GM12872 (cell line): ENCODE measurements at regions not wholly inside any gene's neighbourhood (a gene's known extent, or its start where the extent isn't known, plus 50 kb on each side); places are given as distances from the start of the nearest gene placed in this dataset.

Experiments used
- TF ChIP-seq, protein P1 (sequence below): IDR thresholded peaks from 3 replicates; pipeline ENCODE4 v1.5.1; 2011; ENCODE audit warnings: low read depth, mild to moderate bottlenecking, low read length, moderate library complexity; ENCODE audit not compliant: insufficient read depth

DNA sequence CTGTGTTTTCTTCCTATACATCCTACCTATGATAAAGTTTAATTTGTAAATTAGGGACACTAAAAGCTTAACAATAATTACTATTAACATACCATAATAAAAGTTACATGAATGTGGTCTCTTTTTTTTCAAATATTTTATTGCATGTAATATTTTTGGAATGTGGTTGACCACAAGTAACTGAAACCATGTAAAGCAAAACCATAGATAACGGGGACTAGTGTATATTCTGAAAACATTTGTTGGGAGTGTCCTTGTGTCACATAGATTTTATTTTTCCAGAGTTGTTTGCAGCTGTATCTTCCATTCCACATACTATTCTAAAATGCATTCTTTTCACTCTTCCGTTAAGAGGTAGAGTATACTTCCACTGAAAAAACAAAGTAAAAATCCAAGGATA, 200.4 kb downstream of the KIF18A start:
- TF ChIP-seq, protein P1, sequence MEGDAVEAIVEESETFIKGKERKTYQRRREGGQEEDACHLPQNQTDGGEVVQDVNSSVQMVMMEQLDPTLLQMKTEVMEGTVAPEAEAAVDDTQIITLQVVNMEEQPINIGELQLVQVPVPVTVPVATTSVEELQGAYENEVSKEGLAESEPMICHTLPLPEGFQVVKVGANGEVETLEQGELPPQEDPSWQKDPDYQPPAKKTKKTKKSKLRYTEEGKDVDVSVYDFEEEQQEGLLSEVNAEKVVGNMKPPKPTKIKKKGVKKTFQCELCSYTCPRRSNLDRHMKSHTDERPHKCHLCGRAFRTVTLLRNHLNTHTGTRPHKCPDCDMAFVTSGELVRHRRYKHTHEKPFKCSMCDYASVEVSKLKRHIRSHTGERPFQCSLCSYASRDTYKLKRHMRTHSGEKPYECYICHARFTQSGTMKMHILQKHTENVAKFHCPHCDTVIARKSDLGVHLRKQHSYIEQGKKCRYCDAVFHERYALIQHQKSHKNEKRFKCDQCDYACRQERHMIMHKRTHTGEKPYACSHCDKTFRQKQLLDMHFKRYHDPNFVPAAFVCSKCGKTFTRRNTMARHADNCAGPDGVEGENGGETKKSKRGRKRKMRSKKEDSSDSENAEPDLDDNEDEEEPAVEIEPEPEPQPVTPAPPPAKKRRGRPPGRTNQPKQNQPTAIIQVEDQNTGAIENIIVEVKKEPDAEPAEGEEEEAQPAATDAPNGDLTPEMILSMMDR, result no peak

- TF ChIP-seq, protein P1, result no peak
These were observed 200.9 kb downstream of the KIF18A start for GRCh38 chr11:27907091-27907490.

DNA sequence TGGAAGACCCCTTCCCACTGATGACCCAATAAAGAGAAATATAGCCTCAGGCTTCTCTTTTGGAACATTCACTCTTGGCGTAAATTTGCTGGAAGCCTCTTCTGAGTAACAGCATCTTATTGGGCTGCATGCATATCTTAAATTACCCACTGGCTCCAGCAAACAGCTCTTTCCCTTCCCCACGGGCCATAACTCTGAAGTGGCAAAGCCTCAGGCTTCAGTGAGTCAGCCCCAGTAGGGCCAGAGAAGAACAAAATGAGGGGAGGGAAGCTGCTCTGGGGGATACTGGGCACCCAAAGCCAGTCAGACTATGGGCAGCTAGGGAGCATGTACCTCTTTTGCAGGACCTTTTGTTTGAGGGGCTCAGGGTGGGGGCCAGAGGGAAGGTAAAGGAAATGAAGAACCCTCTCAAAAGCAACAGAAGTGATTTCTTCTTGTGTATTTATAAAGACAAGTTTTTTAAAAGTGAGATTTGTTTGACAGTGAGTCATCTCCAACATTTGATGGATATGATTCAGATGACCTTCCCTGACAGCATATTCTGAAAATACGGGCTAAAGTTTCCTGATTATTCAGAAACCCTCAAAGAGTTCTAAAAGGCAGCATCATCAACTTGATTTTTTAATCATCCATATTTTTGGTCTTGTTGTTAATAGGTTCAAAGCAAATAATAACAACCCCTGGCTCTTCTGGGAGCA, 203.4 kb downstream of the KIF18A start:
- TF ChIP-seq, protein P1, result no peak

- TF ChIP-seq, protein P1, result no peak
These were observed 202.8 kb upstream of the BDNF start for GRCh38 chr11:27902981-27903624.

- TF ChIP-seq, protein P1, result no peak
These were observed 197.9 kb upstream of the BDNF start for GRCh38 chr11:27898166-27898565.

- TF ChIP-seq, protein P1, result no peak
These were observed 195.8 kb upstream of the BDNF start for GRCh38 chr11:27896096-27896495.

- TF ChIP-seq, protein P1, result no peak
These were observed 194.3 kb upstream of the BDNF start for GRCh38 chr11:27894552-27894951.
